ENCODE measurements at regions not wholly inside any gene's neighbourhood (a gene's known extent, or its start where the extent isn't known, plus 50 kb on each side); places are given as distances from the start of the nearest gene placed in this dataset.

- no peak for DNase-seq (ENCODE audit: low spot score)
Observed at GRCh38 chr5:174376726-174377373, 331.3 kb downstream of the NSG2 start.

GRCh38 chr5:174378121-174378874 is 332.8 kb downstream of the NSG2 start:
- DNase-seq (ENCODE audit: low spot score) = no peak

- DNase-seq (ENCODE audit: low spot score) = no peak
Observed at GRCh38 chr5:174380311-174380710, 334.8 kb downstream of the NSG2 start.

- DNase-seq (ENCODE audit: low spot score) = no peak
Observed at GRCh38 chr5:174381241-174381640, 335.7 kb downstream of the NSG2 start.

GRCh38 chr5:174383210-174384167 is 338.0 kb downstream of the NSG2 start:
- DNase-seq (ENCODE audit: low spot score) = no peak

- no peak for DNase-seq (ENCODE audit: low spot score)
Observed at GRCh38 chr5:174384509-174384947, 339.0 kb downstream of the NSG2 start.

GRCh38 chr5:174386306-174386705 is 338.1 kb upstream of the MSX2 start:
- DNase-seq (ENCODE audit: low spot score) = no peak

- DNase-seq (ENCODE audit: low spot score) = no peak
Observed at GRCh38 chr5:174386846-174387245, 337.5 kb upstream of the MSX2 start.

- no peak for DNase-seq (ENCODE audit: low spot score)
Observed at GRCh38 chr5:174387448-174387847, 336.9 kb upstream of the MSX2 start.

GRCh38 chr5:174392892-174393291 is 331.5 kb upstream of the MSX2 start:
- no peak for DNase-seq (ENCODE audit: low spot score)

GRCh38 chr5:174396541-174396940 is 327.8 kb upstream of the MSX2 start:
- DNase-seq (ENCODE audit: low spot score) = no peak

GRCh38 chr5:174397206-174397605 is 327.2 kb upstream of the MSX2 start:
- DNase-seq (ENCODE audit: low spot score) = no peak

GRCh38 chr5:174398171-174398570 is 326.2 kb upstream of the MSX2 start:
- DNase-seq (ENCODE audit: low spot score) = no peak

- DNase-seq (ENCODE audit: low spot score) = no peak
Observed at GRCh38 chr5:174399411-174399810, 325.0 kb upstream of the MSX2 start.

- no peak for DNase-seq (ENCODE audit: low spot score)
Observed at GRCh38 chr5:174400461-174400860, 323.9 kb upstream of the MSX2 start.

- no peak for DNase-seq (ENCODE audit: low spot score)
Observed at GRCh38 chr5:174401793-174402192, 322.6 kb upstream of the MSX2 start.

GRCh38 chr5:174402222-174402812 is 322.1 kb upstream of the MSX2 start:
- no peak for DNase-seq (ENCODE audit: low spot score)

GRCh38 chr5:174404848-174405247 is 319.5 kb upstream of the MSX2 start:
- no peak for DNase-seq (ENCODE audit: low spot score)

- DNase-seq (ENCODE audit: low spot score) = no peak
Observed at GRCh38 chr5:174409070-174409469, 315.3 kb upstream of the MSX2 start.

- no peak for DNase-seq (ENCODE audit: low spot score)
Observed at GRCh38 chr5:174409971-174410370, 314.4 kb upstream of the MSX2 start.

- DNase-seq (ENCODE audit: low spot score) = no peak
Observed at GRCh38 chr5:174410716-174411478, 313.5 kb upstream of the MSX2 start.

- DNase-seq (ENCODE audit: low spot score) = no peak
Observed at GRCh38 chr5:174411479-174411819, 312.9 kb upstream of the MSX2 start.
